ENCODE measurements at regions not wholly inside any gene's neighbourhood (a gene's known extent, or its start where the extent isn't known, plus 50 kb on each side); places are given as distances from the start of the nearest gene placed in this dataset.
"Not testable (repeated sequence)": the region's sequence is repeated elsewhere in the genome, so short reads cannot be mapped to it uniquely, and the experiment has no call there.

GRCh38 chr22:11065876-11066457 lies 4462.0 kb upstream of the OR11H1 start:
- H4K8ac ChIP-seq (ENCODE audit: low read depth in 2 of 2, low read length in 2 of 2); H2AK5ac ChIP-seq (ENCODE audit: low read depth, low read length); H3K4me1 ChIP-seq (ENCODE audit: control insufficient read depth, insufficient read depth, low read length); H3K9ac ChIP-seq (ENCODE audit: low read depth, low read length); in situ Hi-C loops (cut with MboI; ENCODE audit: low sequenced_read_pairs); H4K91ac ChIP-seq (ENCODE audit: insufficient read depth, low read depth, low read length); H3K9me1 ChIP-seq (ENCODE audit: insufficient read depth, low read length); POLR2A ChIA-PET (ENCODE audit: unreplicated experiment); H2BK15ac ChIP-seq (ENCODE audit: low read depth, low read length); H3K79me1 ChIP-seq (ENCODE audit: low read depth in 1 of 2, low read length in 2 of 2); H3K56ac ChIP-seq (ENCODE audit: extremely low read depth, insufficient read depth, low read length); H2BK5ac ChIP-seq (ENCODE audit: low read depth, low read length, poor library complexity, severe bottlenecking); H4K5ac ChIP-seq (ENCODE audit: low read depth, low read length); DNase-seq; H3K27ac ChIP-seq (ENCODE audit: insufficient read depth, low read length); H3K4me2 ChIP-seq (ENCODE audit: low read depth, low read length); H2AFZ ChIP-seq (replicated peaks; ENCODE audit: low read length, poor library complexity); H3K27me3 ChIP-seq (ENCODE audit: control insufficient read depth, insufficient read depth, low read length); H3K4me3 ChIP-seq (ENCODE audit: insufficient read depth, low read depth, low read length); H3K4ac ChIP-seq (ENCODE audit: low read depth, low read length); intact Hi-C loops (cut with micrococcal nuclease); H2BK120ac ChIP-seq (ENCODE audit: low read depth, low read length); H3K14ac ChIP-seq (replicated peaks; ENCODE audit: low read depth, low read length); BruUV-seq (replicated peaks); H3K18ac ChIP-seq (ENCODE audit: low read depth, low read length); H3K23ac ChIP-seq (ENCODE audit: low read depth, low read length); ATAC-seq (ENCODE audit: low read depth); CTCF ChIA-PET; H3K36me3 ChIP-seq (ENCODE audit: control insufficient read depth, insufficient read depth, low read length); dilution Hi-C loops (cut with HindIII; ENCODE audit: low sequenced_read_pairs, unreplicated experiment); H2BK20ac ChIP-seq (ENCODE audit: low read depth, low read length); H2AK9ac ChIP-seq (replicated peaks; ENCODE audit: low read depth, low read length, poor library complexity); H4K20me1 ChIP-seq (ENCODE audit: insufficient read depth, low read length): not testable (repeated sequence)
- 66% methylated on average over 14 of the region's 18 CpGs; no CpG with 5 or more reads in 1 of the 2 experiments for WGBS, 2 experiments (ENCODE audit: extremely low coverage in 2 of 2, insufficient read length in 1 of 2)
- H3K9me3 ChIP-seq (ENCODE audit: control insufficient read depth, insufficient read depth, low read length), result peaks cover 38% of the 10 kb centered on the region

All from IMR-90 (cell line).